Neural cell (in vitro differentiated cells): ENCODE measurements at regions not wholly inside any gene's neighbourhood (a gene's known extent, or its start where the extent isn't known, plus 50 kb on each side); places are given as distances from the start of the nearest gene placed in this dataset.

ENCODE experiments used
- EZH2 ChIP-seq: fragments of 200-600, 300-800 bp; shearing (Covaris generic), sonication (generic); IDR thresholded peaks from 2 replicates; pipeline ENCODE4 v1.6.1; 2014; ENCODE audit warnings: antibody characterized with exemption, low read length, borderline replicate concordance, mild to moderate bottlenecking; ENCODE audit not compliant: insufficient read depth, poor library complexity, severe bottlenecking
- POLR2AphosphoS5 ChIP-seq: IDR thresholded peaks from 2 replicates; pipeline ENCODE4 v1.6.1; 2012
- SMC3 ChIP-seq: fragments of 450-650 bp; conservative IDR thresholded peaks from 2 replicates; pipeline ENCODE4 v1.6.1; 2014; ENCODE audit warnings: antibody characterized with exemption, mild to moderate bottlenecking, moderate library complexity; ENCODE audit not compliant: poor library complexity
- TAF1 ChIP-seq: IDR thresholded peaks from 2 replicates; pipeline ENCODE4 v1.6.1; 2012; ENCODE audit warnings: low read depth
- TF ChIP-seq, protein P1 (sequence below): fragments of 450-650 bp; IDR thresholded peaks from 2 replicates; pipeline ENCODE4 v1.5.1; 2014; ENCODE audit warnings: antibody characterized with exemption, mild to moderate bottlenecking, moderate library complexity; ENCODE audit not compliant: poor library complexity, severe bottlenecking

- TF ChIP-seq POLR2AphosphoS5 (no peak), SMC3 (no peak), TAF1 (no peak), EZH2 (no peak)
- TF ChIP-seq, protein P1, sequence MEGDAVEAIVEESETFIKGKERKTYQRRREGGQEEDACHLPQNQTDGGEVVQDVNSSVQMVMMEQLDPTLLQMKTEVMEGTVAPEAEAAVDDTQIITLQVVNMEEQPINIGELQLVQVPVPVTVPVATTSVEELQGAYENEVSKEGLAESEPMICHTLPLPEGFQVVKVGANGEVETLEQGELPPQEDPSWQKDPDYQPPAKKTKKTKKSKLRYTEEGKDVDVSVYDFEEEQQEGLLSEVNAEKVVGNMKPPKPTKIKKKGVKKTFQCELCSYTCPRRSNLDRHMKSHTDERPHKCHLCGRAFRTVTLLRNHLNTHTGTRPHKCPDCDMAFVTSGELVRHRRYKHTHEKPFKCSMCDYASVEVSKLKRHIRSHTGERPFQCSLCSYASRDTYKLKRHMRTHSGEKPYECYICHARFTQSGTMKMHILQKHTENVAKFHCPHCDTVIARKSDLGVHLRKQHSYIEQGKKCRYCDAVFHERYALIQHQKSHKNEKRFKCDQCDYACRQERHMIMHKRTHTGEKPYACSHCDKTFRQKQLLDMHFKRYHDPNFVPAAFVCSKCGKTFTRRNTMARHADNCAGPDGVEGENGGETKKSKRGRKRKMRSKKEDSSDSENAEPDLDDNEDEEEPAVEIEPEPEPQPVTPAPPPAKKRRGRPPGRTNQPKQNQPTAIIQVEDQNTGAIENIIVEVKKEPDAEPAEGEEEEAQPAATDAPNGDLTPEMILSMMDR = no peak
Observed at GRCh38 chrX:45261005-45261404, 60.3 kb upstream of the DIPK2B start.
